ENCODE measurements at regions not wholly inside any gene's neighbourhood (a gene's known extent, or its start where the extent isn't known, plus 50 kb on each side); places are given as distances from the start of the nearest gene placed in this dataset.

GRCh38 chr10:10500937-10501336 lies 516.7 kb upstream of the CELF2 start:
- TF ChIP-seq RARB (CRISPR knock-in tag; IDR thresholded peaks at IDR 0.05) = no peak
- TF ChIP-seq TOX (CRISPR knock-in tag; IDR thresholded peaks at IDR 0.05; ENCODE audit: borderline replicate concordance) = no peak
- TF ChIP-seq, protein P1, sequence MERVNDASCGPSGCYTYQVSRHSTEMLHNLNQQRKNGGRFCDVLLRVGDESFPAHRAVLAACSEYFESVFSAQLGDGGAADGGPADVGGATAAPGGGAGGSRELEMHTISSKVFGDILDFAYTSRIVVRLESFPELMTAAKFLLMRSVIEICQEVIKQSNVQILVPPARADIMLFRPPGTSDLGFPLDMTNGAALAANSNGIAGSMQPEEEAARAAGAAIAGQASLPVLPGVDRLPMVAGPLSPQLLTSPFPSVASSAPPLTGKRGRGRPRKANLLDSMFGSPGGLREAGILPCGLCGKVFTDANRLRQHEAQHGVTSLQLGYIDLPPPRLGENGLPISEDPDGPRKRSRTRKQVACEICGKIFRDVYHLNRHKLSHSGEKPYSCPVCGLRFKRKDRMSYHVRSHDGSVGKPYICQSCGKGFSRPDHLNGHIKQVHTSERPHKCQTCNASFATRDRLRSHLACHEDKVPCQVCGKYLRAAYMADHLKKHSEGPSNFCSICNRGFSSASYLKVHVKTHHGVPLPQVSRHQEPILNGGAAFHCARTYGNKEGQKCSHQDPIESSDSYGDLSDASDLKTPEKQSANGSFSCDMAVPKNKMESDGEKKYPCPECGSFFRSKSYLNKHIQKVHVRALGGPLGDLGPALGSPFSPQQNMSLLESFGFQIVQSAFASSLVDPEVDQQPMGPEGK (CRISPR knock-in tag; IDR thresholded peaks at IDR 0.05; ENCODE audit: borderline replicate concordance) = no peak
- no peak for TF ChIP-seq SNAI2 (CRISPR knock-in tag; IDR thresholded peaks at IDR 0.05)
